ENCODE measurements at regions not wholly inside any gene's neighbourhood (a gene's known extent, or its start where the extent isn't known, plus 50 kb on each side); places are given as distances from the start of the nearest gene placed in this dataset.

DNA sequence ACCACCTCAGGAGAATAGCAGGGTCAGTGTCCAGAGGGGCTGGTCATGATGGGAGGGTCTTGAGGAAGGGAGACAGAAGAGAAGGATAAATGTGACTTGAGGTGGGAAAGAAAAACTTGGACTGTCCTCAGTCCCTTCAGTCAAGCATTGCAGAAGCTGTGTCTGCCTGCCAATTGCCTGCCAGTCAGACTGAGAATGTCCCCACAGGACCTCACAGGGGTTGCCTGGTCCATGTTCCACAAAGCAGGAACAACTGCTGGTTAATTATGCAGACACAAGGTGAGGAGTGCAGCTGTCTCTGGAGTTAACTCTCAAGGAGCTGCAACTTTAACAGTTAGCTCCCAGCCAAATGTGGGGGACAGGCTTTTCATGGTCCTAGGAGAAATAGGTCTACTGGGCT lies 75.7 kb downstream of the TRIM43 start:
- H4K8ac ChIP-seq (ENCODE audit: extremely low read depth, insufficient read depth, low read length), result no peak overlapping the region
- H4K91ac ChIP-seq (replicated peaks; ENCODE audit: insufficient read length, low read length), result no peak overlapping the region
- no peak overlapping the region for H3K9ac ChIP-seq (replicated peaks in 1 of 4; ENCODE audit: extremely low read depth in 1 of 4, low read depth in 3 of 4, low read length in 3 of 4)
- no peak overlapping the region for H3K14ac ChIP-seq (ENCODE audit: insufficient read length)
- H3K18ac ChIP-seq (ENCODE audit: extremely low read depth, low read length), result no peak overlapping the region
- ChIA-PET CTCF (ENCODE audit: partially characterized antibody) (no interaction called here), POLR2A (ENCODE audit: partially characterized antibody) (no interaction called here)
- no peaks in the 10 kb centered on the region for H3K79me1 ChIP-seq (ENCODE audit: low read depth, low read length)
- H2BK12ac ChIP-seq (ENCODE audit: low read depth, low read length), result no peak overlapping the region
- H3K23me2 ChIP-seq (ENCODE audit: low read depth, low read length), result no peaks in the 10 kb centered on the region
- no peaks in the 10 kb centered on the region for H3K79me2 ChIP-seq (ENCODE audit: control insufficient read depth in 1 of 2, insufficient read depth in 2 of 2, low read length in 2 of 2)
- no peak overlapping the region for H2BK120ac ChIP-seq (replicated peaks; ENCODE audit: low read depth, low read length)
- H3K27me3 ChIP-seq (replicated peaks in 1 of 4; ENCODE audit: control insufficient read depth in 3 of 4, extremely low read depth in 1 of 4, insufficient read depth in 3 of 4, low read length in 3 of 4), result no peaks in the 10 kb centered on the region
- no peaks in the 10 kb centered on the region for H3K36me3 ChIP-seq (ENCODE audit: control insufficient read depth in 2 of 4, insufficient read depth in 4 of 4, low read length in 3 of 4)
- H3K56ac ChIP-seq (replicated peaks; ENCODE audit: insufficient read length, low read depth, low read length), result no peak overlapping the region
- no peak overlapping the region for H2BK5ac ChIP-seq (ENCODE audit: low read depth, low read length)
- FAIRE-seq (no peak), DNase-seq (ENCODE audit: low read depth in 1 of 2, low spot score in 2 of 2) (no peak)
- no peak overlapping the region for H2BK15ac ChIP-seq (ENCODE audit: low read length)
- H2BK20ac ChIP-seq (ENCODE audit: low read length), result no peak overlapping the region
- H3K27ac ChIP-seq (ENCODE audit: low read depth, low read length), result no peak overlapping the region
- peaks cover 0 to 2% (median 0%) of the 10 kb centered on the region in 4 experiments; a peak in 1 of 7 replicates for H3K4me1 ChIP-seq (replicated peaks in 1 of 4; ENCODE audit: control insufficient read depth in 3 of 4, insufficient read depth in 4 of 4, low read length in 3 of 4)
- no peak overlapping the region for H3K23ac ChIP-seq (ENCODE audit: insufficient read length)
- no peak overlapping the region for H3K4me2 ChIP-seq (ENCODE audit: insufficient read depth in 1 of 2, low read depth in 2 of 2, low read length in 2 of 2)
- no peak overlapping the region for H4K5ac ChIP-seq (ENCODE audit: insufficient read length, low read depth, low read length)
- no peaks in the 10 kb centered on the region for H4K20me1 ChIP-seq (replicated peaks in 1 of 2; ENCODE audit: control insufficient read depth in 1 of 2, insufficient read depth in 2 of 2, low read length in 2 of 2)
- no peak overlapping the region for H2AK5ac ChIP-seq (ENCODE audit: low read depth, low read length)
- H2AFZ ChIP-seq (ENCODE audit: low read length), result no peak overlapping the region
- no peak overlapping the region for H3K4ac ChIP-seq (replicated peaks; ENCODE audit: insufficient read length, low read depth, low read length)
- no peak overlapping the region for H3K4me3 ChIP-seq (ENCODE audit: extremely low read depth in 1 of 4, insufficient read depth in 2 of 4, low read depth in 3 of 4, low read length in 4 of 4)
- peaks cover 47 to 90% of the 10 kb centered on the region in 2 experiments for H3K9me3 ChIP-seq (ENCODE audit: insufficient read depth in 2 of 2, low read depth in 1 of 2, low read length in 1 of 2)
- no peak for TF ChIP-seq RBBP5 (IDR thresholded peaks at IDR 0.05; ENCODE audit: borderline replicate concordance, low read depth, low read length)
- no peak for TF ChIP-seq GTF2F1 (IDR thresholded peaks at IDR 0.05; ENCODE audit: borderline replicate concordance, low read depth, low read length)
- no peak for TF ChIP-seq NANOG (IDR thresholded peaks at IDR 0.05; ENCODE audit: insufficient read depth, low read depth, low read length, poor library complexity, severe bottlenecking)
- no peak for TF ChIP-seq SIRT6 (IDR thresholded peaks at IDR 0.05; ENCODE audit: low read length)

Data from H1 (cell line).